Type B pancreatic cell (in vitro differentiated cells): ENCODE measurements at regions not wholly inside any gene's neighbourhood (a gene's known extent, or its start where the extent isn't known, plus 50 kb on each side); places are given as distances from the start of the nearest gene placed in this dataset.

ENCODE experiments used
- DNase-seq: peaks from one replicate; pipeline ENCODE4 v3.0.0; 2021; ENCODE audit warnings: mixed read lengths; ENCODE audit not compliant: unreplicated experiment; ENCODE audit errors: extremely low spot score
- H3K27ac Mint-ChIP-seq: 2 replicates; pipeline ENCODE4 v1.8.0; 2021; ENCODE audit warnings: mild to moderate bottlenecking, mixed read lengths
- H3K27me3 Mint-ChIP-seq: 2 replicates; pipeline ENCODE4 v1.8.0; 2021; ENCODE audit warnings: mixed read lengths
- H3K36me3 Mint-ChIP-seq: 2 replicates; pipeline ENCODE4 v1.8.0; 2021; ENCODE audit warnings: mixed read lengths
- H3K4me1 Mint-ChIP-seq: one replicate; pipeline ENCODE4 v1.8.0; 2021; ENCODE audit warnings: mixed read lengths; ENCODE audit not compliant: unreplicated experiment
- H3K4me3 Mint-ChIP-seq: 2 replicates; pipeline ENCODE4 v1.8.0; 2021; ENCODE audit warnings: mild to moderate bottlenecking, mixed read lengths
- H3K9me3 Mint-ChIP-seq: 2 replicates; pipeline ENCODE4 v1.8.0; 2021; ENCODE audit warnings: mixed read lengths
- TF ChIP-seq, protein P1 (sequence below): fragments of 200-600 bp; sonication (generic); conservative IDR thresholded peaks from 2 replicates; pipeline ENCODE4 v1.5.0; 2021; ENCODE audit warnings: antibody characterized with exemption, mild to moderate bottlenecking

DNA sequence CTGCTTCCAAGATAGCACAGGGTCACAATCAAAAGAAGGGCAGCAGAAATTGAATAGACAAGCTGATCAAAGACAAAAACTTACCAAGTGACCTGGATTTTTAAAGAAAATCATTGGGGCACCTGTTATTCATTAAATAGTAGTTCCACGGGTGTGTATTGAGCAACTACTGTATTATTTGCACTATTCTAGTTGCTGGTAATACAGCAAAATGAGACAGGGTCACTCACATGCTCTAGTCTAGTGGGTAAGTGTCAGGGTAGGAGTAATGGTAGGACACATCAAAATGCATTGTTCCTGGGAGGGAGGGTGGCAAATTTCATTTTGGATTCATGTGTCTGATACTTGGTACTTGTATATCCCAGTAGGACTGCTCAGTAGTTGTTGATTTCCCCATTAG, 127.9 kb downstream of the SQOR start:
- Mint-ChIP-seq H3K4me1 (peaks cover 4% of the 10 kb centered on the region), H3K9me3 (no peaks in the 10 kb centered on the region), H3K4me3 (no peak overlapping the region), H3K36me3 (no peaks in the 10 kb centered on the region), H3K27me3 (no peaks in the 10 kb centered on the region), H3K27ac (no peak overlapping the region)
- TF ChIP-seq, protein P1, sequence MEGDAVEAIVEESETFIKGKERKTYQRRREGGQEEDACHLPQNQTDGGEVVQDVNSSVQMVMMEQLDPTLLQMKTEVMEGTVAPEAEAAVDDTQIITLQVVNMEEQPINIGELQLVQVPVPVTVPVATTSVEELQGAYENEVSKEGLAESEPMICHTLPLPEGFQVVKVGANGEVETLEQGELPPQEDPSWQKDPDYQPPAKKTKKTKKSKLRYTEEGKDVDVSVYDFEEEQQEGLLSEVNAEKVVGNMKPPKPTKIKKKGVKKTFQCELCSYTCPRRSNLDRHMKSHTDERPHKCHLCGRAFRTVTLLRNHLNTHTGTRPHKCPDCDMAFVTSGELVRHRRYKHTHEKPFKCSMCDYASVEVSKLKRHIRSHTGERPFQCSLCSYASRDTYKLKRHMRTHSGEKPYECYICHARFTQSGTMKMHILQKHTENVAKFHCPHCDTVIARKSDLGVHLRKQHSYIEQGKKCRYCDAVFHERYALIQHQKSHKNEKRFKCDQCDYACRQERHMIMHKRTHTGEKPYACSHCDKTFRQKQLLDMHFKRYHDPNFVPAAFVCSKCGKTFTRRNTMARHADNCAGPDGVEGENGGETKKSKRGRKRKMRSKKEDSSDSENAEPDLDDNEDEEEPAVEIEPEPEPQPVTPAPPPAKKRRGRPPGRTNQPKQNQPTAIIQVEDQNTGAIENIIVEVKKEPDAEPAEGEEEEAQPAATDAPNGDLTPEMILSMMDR: no peak
- no peak for DNase-seq

DNA sequence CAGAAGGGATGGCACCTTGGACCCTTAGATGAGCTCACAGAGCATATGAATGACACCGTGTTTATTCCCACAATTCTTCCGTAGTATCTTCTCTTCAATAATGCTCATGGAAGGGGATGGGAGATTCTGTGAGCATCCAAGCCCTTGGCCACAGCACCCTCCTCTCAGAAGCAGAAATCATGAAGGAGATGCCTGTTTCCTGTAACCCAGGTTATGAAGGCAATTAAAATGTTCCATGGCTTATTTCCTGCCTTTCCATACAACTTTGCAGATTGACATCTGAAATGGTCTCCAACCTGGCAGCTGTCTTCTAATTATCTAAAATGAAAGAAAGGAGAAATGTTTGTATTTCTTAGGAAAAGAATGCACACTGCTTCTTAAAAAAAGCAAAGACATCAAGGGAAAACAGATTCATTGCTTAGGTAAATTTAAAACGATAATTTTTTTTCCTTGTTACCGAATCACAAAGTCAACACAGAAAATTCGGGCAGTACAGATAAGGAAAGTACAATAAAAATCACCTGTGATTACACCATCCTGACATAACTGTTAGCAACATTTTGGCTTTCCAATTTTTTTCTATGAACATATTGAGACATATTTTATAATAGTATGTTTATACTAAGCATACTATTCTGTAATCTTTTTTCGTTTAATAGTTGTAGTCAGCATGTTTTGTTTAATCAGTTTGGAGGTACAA, 128.5 kb downstream of the SQOR start:
- Mint-ChIP-seq H3K9me3 (no peaks in the 10 kb centered on the region), H3K4me3 (no peak overlapping the region), H3K36me3 (no peaks in the 10 kb centered on the region), H3K27me3 (no peaks in the 10 kb centered on the region), H3K27ac (no peak overlapping the region), H3K4me1 (peaks cover 4% of the 10 kb centered on the region)
- DNase-seq: no peak
- TF ChIP-seq, protein P1: no peak

DNA sequence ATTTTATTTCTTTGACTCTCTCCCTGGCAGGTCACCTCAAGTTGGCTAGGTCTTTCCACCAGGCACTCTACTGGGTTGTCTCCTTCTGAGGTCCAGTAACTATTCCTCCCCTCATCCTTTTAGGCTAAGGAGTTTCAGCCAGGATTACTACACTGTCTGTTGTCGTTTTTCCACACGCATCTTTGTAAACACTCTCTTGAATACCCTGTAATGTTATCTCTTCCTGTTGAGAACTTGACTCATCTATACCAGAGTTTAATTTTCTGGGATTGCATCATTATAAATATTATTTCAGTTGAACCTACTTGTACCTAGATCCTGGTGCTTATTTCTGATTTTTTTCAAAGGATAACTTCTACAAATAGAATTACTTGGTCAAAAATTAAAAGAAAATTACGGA, 138.3 kb downstream of the SQOR start:
- Mint-ChIP-seq H3K27ac (no peak overlapping the region), H3K9me3 (no peaks in the 10 kb centered on the region), H3K4me1 (no peaks in the 10 kb centered on the region), H3K4me3 (no peak overlapping the region), H3K27me3 (no peaks in the 10 kb centered on the region), H3K36me3 (no peaks in the 10 kb centered on the region)
- TF ChIP-seq, protein P1: no peak
- no peak for DNase-seq

DNA sequence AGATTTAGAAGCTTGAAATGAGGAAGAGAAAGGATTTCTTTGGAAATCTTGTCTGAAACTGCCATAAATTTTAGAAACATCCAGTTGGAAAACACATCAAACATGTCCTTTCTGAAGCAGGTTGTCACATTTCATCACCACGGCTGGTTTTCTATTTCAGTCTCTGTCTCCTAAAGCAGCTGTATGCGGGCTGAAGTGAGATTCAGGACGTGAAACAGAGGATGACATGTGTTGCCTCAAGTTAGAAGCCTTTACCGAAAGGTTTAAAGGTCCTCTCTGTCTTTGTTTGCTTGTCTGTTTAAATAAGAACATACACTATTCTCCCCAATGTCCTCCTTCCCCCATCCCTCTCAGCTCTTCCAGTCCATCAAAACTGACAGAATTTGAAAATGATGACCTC, 141.9 kb downstream of the SQOR start:
- Mint-ChIP-seq H3K27ac (no peak overlapping the region), H3K4me3 (no peak overlapping the region), H3K4me1 (no peaks in the 10 kb centered on the region), H3K9me3 (no peaks in the 10 kb centered on the region), H3K27me3 (no peaks in the 10 kb centered on the region), H3K36me3 (no peaks in the 10 kb centered on the region)
- no peak for DNase-seq
- TF ChIP-seq, protein P1: no peak

DNA sequence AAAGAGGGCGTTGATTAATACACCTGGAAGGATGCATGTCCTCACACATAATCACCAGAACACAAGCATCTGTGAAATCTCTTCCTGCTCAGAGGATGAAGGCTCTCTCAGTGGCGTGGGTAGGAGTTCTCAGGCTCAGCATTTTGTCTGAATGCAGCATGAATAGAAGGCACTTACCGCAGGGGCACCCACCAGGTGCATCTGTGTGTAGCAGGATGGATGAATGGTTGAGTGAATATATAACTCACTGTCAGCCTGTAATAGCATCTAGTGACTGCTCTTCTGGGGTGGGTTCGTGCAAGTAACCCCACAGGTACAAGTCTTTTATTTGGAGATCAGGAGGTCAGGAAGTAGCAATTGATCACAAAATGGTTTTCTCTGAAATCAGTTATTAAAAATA, 143.0 kb downstream of the SQOR start:
- Mint-ChIP-seq H3K4me3 (no peak overlapping the region), H3K27ac (no peak overlapping the region), H3K36me3 (no peaks in the 10 kb centered on the region), H3K9me3 (no peaks in the 10 kb centered on the region), H3K27me3 (no peaks in the 10 kb centered on the region), H3K4me1 (no peaks in the 10 kb centered on the region)
- no peak for DNase-seq
- TF ChIP-seq, protein P1: no peak

DNA sequence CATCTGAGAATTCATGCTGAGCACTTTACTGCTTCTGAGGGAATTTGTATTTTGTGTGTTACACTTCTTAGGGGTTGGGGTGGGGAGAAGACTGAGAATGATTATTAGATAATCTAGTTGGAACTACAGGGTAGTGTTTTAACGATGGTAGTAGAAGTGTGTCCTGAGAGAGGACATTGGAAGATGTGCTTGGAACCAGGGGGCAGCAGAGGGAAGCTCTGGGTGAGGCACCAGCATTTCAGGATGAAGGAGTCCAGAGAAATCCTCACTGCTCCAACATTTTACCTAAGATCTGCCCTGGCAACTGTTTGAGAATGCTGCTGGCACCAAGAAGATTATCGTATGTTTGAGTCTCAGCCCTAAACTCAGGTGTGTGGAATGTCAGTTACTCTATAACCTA, 145.5 kb downstream of the SQOR start:
- DNase-seq: no peak
- H3K27me3 Mint-ChIP-seq: no peaks in the 10 kb centered on the region
- H3K9me3 Mint-ChIP-seq: no peaks in the 10 kb centered on the region
- no peak overlapping the region for H3K27ac Mint-ChIP-seq
- no peak overlapping the region for H3K4me3 Mint-ChIP-seq
- H3K4me1 Mint-ChIP-seq: no peaks in the 10 kb centered on the region
- TF ChIP-seq, protein P1: no peak
- no peaks in the 10 kb centered on the region for H3K36me3 Mint-ChIP-seq
